Activated T-helper 1 cell treated with anti-CD3 and anti-CD28 coated beads, Interleukin-12 subunit alpha, Interleukin-12 subunit beta, Interleukin-2, Interleukin-4 antibody, amounts not matched to agents 30 ng/mL and 10 ng/mL and 1 ng/mL, durations not matched to agents 14 hours and 24 hours and 36 hours (primary cell): ENCODE measurements at regions not wholly inside any gene's neighbourhood (a gene's known extent, or its start where the extent isn't known, plus 50 kb on each side); places are given as distances from the start of the nearest gene placed in this dataset.
"Not testable (repeated sequence)": the region's sequence is repeated elsewhere in the genome, so short reads cannot be mapped to it uniquely, and the experiment has no call there.

Experiments
- DNase-seq: peaks from one replicate; pipeline ENCODE4 v3.0.0; 2021; ENCODE audit warnings: low spot score
- H3K27ac Mint-ChIP-seq: one replicate; pipeline ENCODE4 v1.8.0; 2021; ENCODE audit warnings: mild to moderate bottlenecking, mixed read lengths
- H3K27me3 Mint-ChIP-seq: one replicate; pipeline ENCODE4 v1.8.0; 2022; ENCODE audit warnings: mild to moderate bottlenecking, moderate library complexity, mixed read lengths; ENCODE audit not compliant: insufficient read depth
- H3K36me3 Mint-ChIP-seq: one replicate; pipeline ENCODE4 v1.8.0; 2021; ENCODE audit warnings: low read depth, mixed read lengths
- H3K4me1 Mint-ChIP-seq: one replicate; pipeline ENCODE4 v1.8.0; 2021; ENCODE audit warnings: low read depth, mixed read lengths
- H3K4me3 Mint-ChIP-seq: one replicate; pipeline ENCODE4 v1.8.0; 2021; ENCODE audit warnings: mild to moderate bottlenecking, moderate library complexity, mixed read lengths
- H3K9me3 Mint-ChIP-seq: one replicate; pipeline ENCODE4 v1.8.0; 2021; ENCODE audit warnings: mixed read lengths
- intact Hi-C: fragments of 100-400 bp; cut with micrococcal nuclease; formaldehyde crosslinking; loops from one replicate; pipeline ENCODE4 v1.15.1; 2024

- Mint-ChIP-seq H3K27me3 (peaks cover 5% of the 10 kb centered on the region), H3K4me3 (no peak overlapping the region), H3K36me3 (no peaks in the 10 kb centered on the region), H3K4me1 (no peaks in the 10 kb centered on the region), H3K9me3 (no peaks in the 10 kb centered on the region), H3K27ac (no peak overlapping the region)
- intact Hi-C loops: no loop called here
- no peak for DNase-seq
Observed at GRCh38 chr4:77220828-77221613, 64.0 kb downstream of the CCNG2 start.

- no peak for DNase-seq
- no peak overlapping the region for H3K27ac Mint-ChIP-seq
- H3K4me1 Mint-ChIP-seq: no peaks in the 10 kb centered on the region
- H3K36me3 Mint-ChIP-seq: no peaks in the 10 kb centered on the region
- intact Hi-C loops: no loop called here
- peaks cover 7% of the 10 kb centered on the region for H3K27me3 Mint-ChIP-seq
- no peak overlapping the region for H3K4me3 Mint-ChIP-seq
- no peaks in the 10 kb centered on the region for H3K9me3 Mint-ChIP-seq
Observed at GRCh38 chr4:77225022-77225421, 68.0 kb downstream of the CCNG2 start.

- no peaks in the 10 kb centered on the region for H3K9me3 Mint-ChIP-seq
- no peaks in the 10 kb centered on the region for H3K4me1 Mint-ChIP-seq
- no peak for DNase-seq
- H3K27me3 Mint-ChIP-seq: peaks cover 7% of the 10 kb centered on the region
- no peak overlapping the region for H3K27ac Mint-ChIP-seq
- no peaks in the 10 kb centered on the region for H3K36me3 Mint-ChIP-seq
- intact Hi-C loops: no loop called here
- H3K4me3 Mint-ChIP-seq: no peak overlapping the region
Observed at GRCh38 chr4:77226939-77227705, 70.1 kb downstream of the CCNG2 start.

GRCh38 chr4:77229433-77229832, 72.4 kb downstream of the CCNG2 start:
- Mint-ChIP-seq H3K27me3 (peaks cover 2% of the 10 kb centered on the region), H3K27ac (no peak overlapping the region), H3K9me3 (no peaks in the 10 kb centered on the region), H3K4me1 (no peaks in the 10 kb centered on the region), H3K36me3 (no peaks in the 10 kb centered on the region), H3K4me3 (no peak overlapping the region)
- DNase-seq: no peak
- intact Hi-C loops: no loop called here

GRCh38 chr4:77232653-77233052, 75.6 kb downstream of the CCNG2 start:
- no peak overlapping the region for H3K27ac Mint-ChIP-seq
- no peak overlapping the region for H3K4me3 Mint-ChIP-seq
- no peak for DNase-seq
- intact Hi-C loops: no loop called here
- H3K27me3 Mint-ChIP-seq: peaks cover 4% of the 10 kb centered on the region
- no peaks in the 10 kb centered on the region for H3K4me1 Mint-ChIP-seq
- no peaks in the 10 kb centered on the region for H3K36me3 Mint-ChIP-seq
- no peaks in the 10 kb centered on the region for H3K9me3 Mint-ChIP-seq

GRCh38 chr4:77235289-77235854, 78.4 kb downstream of the CCNG2 start:
- Mint-ChIP-seq H3K27me3 (peaks cover 8% of the 10 kb centered on the region), H3K4me3 (no peak overlapping the region), H3K27ac (no peak overlapping the region), H3K9me3 (no peaks in the 10 kb centered on the region), H3K36me3 (no peaks in the 10 kb centered on the region), H3K4me1 (no peaks in the 10 kb centered on the region)
- DNase-seq: no peak
- intact Hi-C loops: no loop called here

GRCh38 chr4:77236806-77237205, 79.8 kb downstream of the CCNG2 start:
- no peak for DNase-seq
- Mint-ChIP-seq H3K36me3 (no peaks in the 10 kb centered on the region), H3K27ac (no peak overlapping the region), H3K4me3 (no peak overlapping the region), H3K4me1 (no peaks in the 10 kb centered on the region), H3K9me3 (no peaks in the 10 kb centered on the region), H3K27me3 (peaks cover 10% of the 10 kb centered on the region)
- intact Hi-C loops: no loop called here

GRCh38 chr4:77240469-77241066, 83.6 kb downstream of the CCNG2 start:
- no peak overlapping the region for H3K27ac Mint-ChIP-seq
- no peak overlapping the region for H3K4me3 Mint-ChIP-seq
- intact Hi-C loops: loop anchor here (1.0 to 2.0 kb wide), 4 partner anchors 69 to 378 kb away; no protein-coding TSS in a partner anchor
- no peaks in the 10 kb centered on the region for H3K9me3 Mint-ChIP-seq
- no peaks in the 10 kb centered on the region for H3K36me3 Mint-ChIP-seq
- H3K4me1 Mint-ChIP-seq: no peaks in the 10 kb centered on the region
- peaks cover 10% of the 10 kb centered on the region for H3K27me3 Mint-ChIP-seq
- peak; percentile 12 for DNase-seq

- Mint-ChIP-seq H3K36me3 (no peaks in the 10 kb centered on the region), H3K27me3 (peaks cover 1% of the 10 kb centered on the region), H3K27ac (no peak overlapping the region), H3K4me1 (no peaks in the 10 kb centered on the region), H3K9me3 (no peaks in the 10 kb centered on the region), H3K4me3 (no peak overlapping the region)
- no peak for DNase-seq
- intact Hi-C loops: no loop called here
Observed at GRCh38 chr4:77248805-77249204, 91.8 kb downstream of the CCNG2 start.

GRCh38 chr4:77251751-77252150, 94.7 kb downstream of the CCNG2 start:
- H3K4me3 Mint-ChIP-seq: no peak overlapping the region

GRCh38 chr4:77263247-77263646, 106.2 kb downstream of the CCNG2 start:
- H3K9me3 Mint-ChIP-seq: peaks cover 10% of the 10 kb centered on the region
- H3K27ac Mint-ChIP-seq: no peak overlapping the region
- DNase-seq: no peak
- H3K36me3 Mint-ChIP-seq: no peaks in the 10 kb centered on the region
- intact Hi-C loops: no loop called here
- no peaks in the 10 kb centered on the region for H3K27me3 Mint-ChIP-seq
- H3K4me1 Mint-ChIP-seq: no peaks in the 10 kb centered on the region
- H3K4me3 Mint-ChIP-seq: no peak overlapping the region

More at GRCh38 chr4:77251751-77252150, 94.7 kb downstream of the CCNG2 start:
- Mint-ChIP-seq H3K27ac (no peak overlapping the region), H3K9me3 (no peaks in the 10 kb centered on the region), H3K4me1 (no peaks in the 10 kb centered on the region), H3K27me3 (peaks cover 1% of the 10 kb centered on the region), H3K36me3 (no peaks in the 10 kb centered on the region)
- intact Hi-C loops: no loop called here
- no peak for DNase-seq

- H3K4me3 Mint-ChIP-seq, H3K9me3 Mint-ChIP-seq, intact Hi-C loops, H3K27me3 Mint-ChIP-seq, H3K4me1 Mint-ChIP-seq, H3K36me3 Mint-ChIP-seq, H3K27ac Mint-ChIP-seq, DNase-seq: not testable (repeated sequence)
Observed at GRCh38 chr4:77263976-77264375, 107.0 kb downstream of the CCNG2 start.

GRCh38 chr4:77264826-77265225, 107.8 kb downstream of the CCNG2 start:
- Mint-ChIP-seq H3K27me3 (peaks cover 2% of the 10 kb centered on the region), H3K27ac (no peak overlapping the region), H3K4me1 (no peaks in the 10 kb centered on the region), H3K4me3 (no peak overlapping the region), H3K36me3 (no peaks in the 10 kb centered on the region), H3K9me3 (peaks cover 10% of the 10 kb centered on the region)
- intact Hi-C loops: no loop called here
- no peak for DNase-seq
